HCT116 (cell line): ENCODE measurements at regions not wholly inside any gene's neighbourhood (a gene's known extent, or its start where the extent isn't known, plus 50 kb on each side); places are given as distances from the start of the nearest gene placed in this dataset.

ENCODE experiments used
- ATAC-seq: fragments of 200-7000 bp; cut with Tn5 transposase; 2 replicates; pipeline ENCODE4 v1.9.1; 2020; ENCODE audit warnings: mild to moderate bottlenecking, moderate library complexity
- BruUV-seq: library from RNA; stranded (reverse); fragments of 400-500 nt; replicated peaks from 2 replicates; lab custom pipeline; 2021; lab: Mats Ljungman, UMichigan
- CTCF ChIA-PET: fragments of 300-600 bp; sonication (Branson Sonifier 250); formaldehyde crosslinking; loops from one replicate; lab custom pipeline; 2021; ENCODE audit warnings: antibody characterized with exemption; lab: Charles Lee
- POLR2A ChIA-PET: fragments of 300-600, 350-600 bp; sonication (Branson Sonifier 250); formaldehyde crosslinking; loops from one replicate; lab custom pipeline; 2021; ENCODE audit warnings: antibody characterized with exemption; lab: Charles Lee
- RAD21 ChIA-PET, 2 experiments: fragments of 300-600 bp; sonication (Branson Sonifier 250); formaldehyde crosslinking; loops; one replicate each; lab custom pipeline; 2023; ENCODE audit warnings: low total read pairs in 2 of 2; ENCODE audit not compliant: uncharacterized antibody in 2 of 2, unreplicated experiment in 2 of 2, low non-redundant PET in 1 of 2; lab: Charles Lee
- DNase-seq: peaks from one replicate; pipeline ENCODE4 v3.0.0-alpha.2; 2010; ENCODE audit warnings: low read depth, low spot score
- H2AFZ ChIP-seq: fragments of 200-600 bp; shearing (Covaris generic), sonication (generic); 2 replicates; pipeline ENCODE4 v1.6.1; 2017; ENCODE audit warnings: low read depth, mixed run types, mixed read lengths, antibody characterized with exemption, low read length; ENCODE audit not compliant: poor library complexity, severe bottlenecking
- H3K27ac ChIP-seq: 2 replicates; pipeline ENCODE4 v1.5.1; 2012; ENCODE audit warnings: low read depth, low read length
- H3K27me3 ChIP-seq: fragments of 200-600 bp; sonication (generic); 2 replicates; pipeline ENCODE4 v1.6.1; 2016; ENCODE audit warnings: mixed run types, low read length, mixed read lengths; ENCODE audit not compliant: insufficient read depth
- H3K36me3 ChIP-seq, 2 experiments: fragments of 200-500 bp in 1 of 2; fragments of 200-600 bp in 1 of 2; sonication (Bioruptor generic) in 1 of 2; sonication (generic) in 1 of 2; 2 replicates each; pipeline versions ENCODE4 v1.5.1 to v1.6.1; 2014 to 2016; ENCODE audit warnings: low read length in 2 of 2, inconsistent platforms in 1 of 2, mixed read lengths in 1 of 2, mixed run types in 1 of 2; ENCODE audit not compliant: insufficient read depth in 2 of 2, control insufficient read depth in 1 of 2
- H3K4me1 ChIP-seq, 2 experiments: fragments of 200-600 bp in 1 of 2; sonication (generic) in 1 of 2; 2 replicates each; pipeline versions ENCODE4 v1.5.1 to v1.6.1; 2012 to 2017; ENCODE audit warnings: low read length in 2 of 2, inconsistent platforms in 1 of 2, mild to moderate bottlenecking in 1 of 2, mixed read lengths in 1 of 2, mixed run types in 1 of 2, moderate library complexity in 1 of 2; ENCODE audit not compliant: insufficient read depth in 2 of 2, control insufficient read depth in 1 of 2
- H3K4me2 ChIP-seq: fragments of 200-600 bp; sonication (generic); 2 replicates; pipeline ENCODE4 v1.6.1; 2017; ENCODE audit warnings: mixed run types, low read length, mixed read lengths
- H3K4me3 ChIP-seq, 2 experiments: fragments of 200-600 bp in 1 of 2; sonication (generic) in 1 of 2; replicated peaks in 1 of 2; 2 replicates each; pipeline ENCODE4 v1.5.1; 2011 to 2016; ENCODE audit warnings: low read length in 2 of 2, control low read depth in 1 of 2, low read depth in 1 of 2, mild to moderate bottlenecking in 1 of 2, mixed read lengths in 1 of 2, mixed run types in 1 of 2
- H3K79me2 ChIP-seq: fragments of 200-600 bp; sonication (generic); 2 replicates; pipeline ENCODE4 v1.6.1; 2017; ENCODE audit warnings: mild to moderate bottlenecking, mixed run types, low read length, moderate library complexity, mixed read lengths; ENCODE audit not compliant: insufficient read depth
- H3K9ac ChIP-seq: fragments of 200-600 bp; sonication (generic); 2 replicates; pipeline ENCODE4 v1.6.1; 2016; ENCODE audit warnings: low read length, mixed read lengths
- H3K9me2 ChIP-seq: fragments of 200-600 bp; sonication (generic), shearing (Covaris generic); 2 replicates; pipeline ENCODE4 v1.6.1; 2017; ENCODE audit warnings: mixed run types, mild to moderate bottlenecking, moderate library complexity; ENCODE audit not compliant: insufficient read depth
- H3K9me3 ChIP-seq, 2 experiments: fragments of 200-500 bp in 1 of 2; fragments of 200-600 bp in 1 of 2; sonication (Bioruptor generic) in 1 of 2; sonication (generic) in 1 of 2; 2 replicates each; pipeline ENCODE4 v1.6.1; 2014 to 2017; ENCODE audit warnings: low read length in 2 of 2, mixed read lengths in 2 of 2, inconsistent platforms in 1 of 2, low read depth in 1 of 2, mild to moderate bottlenecking in 1 of 2, mixed run types in 1 of 2, moderate library complexity in 1 of 2; ENCODE audit not compliant: control insufficient read depth in 1 of 2, insufficient read depth in 1 of 2
- H4K20me1 ChIP-seq: fragments of 200-600 bp; sonication (generic), shearing (Covaris generic); 2 replicates; pipeline ENCODE4 v1.6.1; 2017; ENCODE audit warnings: mixed run types, mild to moderate bottlenecking, moderate library complexity; ENCODE audit not compliant: insufficient read depth
- CBX3 ChIP-seq: IDR thresholded peaks from 2 replicates; pipeline ENCODE4 v1.6.1; 2012; ENCODE audit warnings: low read depth
- CEBPB ChIP-seq: IDR thresholded peaks from 2 replicates; pipeline ENCODE4 v1.6.1; 2012; ENCODE audit warnings: low read depth
- ELF1 ChIP-seq: IDR thresholded peaks from 2 replicates; pipeline ENCODE4 v1.6.1; 2012; ENCODE audit warnings: low read depth, borderline replicate concordance
- EZH2 ChIP-seq: fragments of 200-600 bp; sonication (generic); IDR thresholded peaks from 2 replicates; pipeline ENCODE4 v1.6.1; 2017; ENCODE audit warnings: antibody characterized with exemption, mixed run types
- EZH2phosphoT487 ChIP-seq: fragments of 200-600 bp; IDR thresholded peaks from 2 replicates; pipeline ENCODE4 v1.6.1; 2018; ENCODE audit warnings: antibody characterized with exemption, borderline replicate concordance
- FOSL1 ChIP-seq: IDR thresholded peaks from 2 replicates; pipeline ENCODE4 v1.6.1; 2012; ENCODE audit warnings: low read depth
- JUND ChIP-seq: IDR thresholded peaks from 2 replicates; pipeline ENCODE4 v1.6.1; 2012
- POLR2A ChIP-seq: IDR thresholded peaks from 2 replicates; pipeline ENCODE4 v1.7.0; 2011; ENCODE audit warnings: borderline replicate concordance; ENCODE audit not compliant: insufficient read depth, insufficient read length; ENCODE audit errors: extremely low read depth
- SIN3A ChIP-seq: IDR thresholded peaks from 2 replicates; pipeline ENCODE4 v1.6.1; 2012; ENCODE audit warnings: low read depth
- SRF ChIP-seq: IDR thresholded peaks from 2 replicates; pipeline ENCODE4 v1.6.1; 2012; ENCODE audit warnings: low read depth
- TCF7L2 ChIP-seq: IDR thresholded peaks from 2 replicates; pipeline ENCODE4 v1.7.0; 2011; ENCODE audit warnings: borderline replicate concordance, inconsistent platforms; ENCODE audit not compliant: insufficient read depth, insufficient read length; ENCODE audit errors: extremely low read depth
- YY1 ChIP-seq: IDR thresholded peaks from 2 replicates; pipeline ENCODE4 v1.6.1; 2011; ENCODE audit warnings: low read length, low read depth, moderate library complexity, mild to moderate bottlenecking; ENCODE audit not compliant: insufficient replicate concordance; ENCODE audit errors: extremely low read depth
- ZFX ChIP-seq: fragments of 450-650 bp; IDR thresholded peaks from 2 replicates; pipeline ENCODE4 v1.6.1; 2017
- intact Hi-C: fragments of 100-400 bp; cut with micrococcal nuclease; formaldehyde crosslinking; loops from 2 replicates; pipeline ENCODE4 v1.10.0; 2022
- TF ChIP-seq, protein P1 (sequence below): IDR thresholded peaks from 2 replicates; pipeline ENCODE4 v1.6.1; 2011; ENCODE audit warnings: mild to moderate bottlenecking, low read length, moderate library complexity; ENCODE audit not compliant: insufficient replicate concordance; ENCODE audit errors: extremely low read depth

GRCh38 chrX:2596555-2597255, 94.4 kb upstream of the CD99 start:
- no TSS peak for BruUV-seq
- ChIA-PET CTCF (no interaction called here), POLR2A (no interaction called here)
- Histone ChIP-seq H3K27ac (no peak overlapping the region), H3K9ac (no peak overlapping the region)
- ATAC-seq, result no peak
- TF ChIP-seq JUND (no peak), TCF7L2 (no peak), CBX3 (no peak), SRF (no peak)
- TF ChIP-seq, protein P1, sequence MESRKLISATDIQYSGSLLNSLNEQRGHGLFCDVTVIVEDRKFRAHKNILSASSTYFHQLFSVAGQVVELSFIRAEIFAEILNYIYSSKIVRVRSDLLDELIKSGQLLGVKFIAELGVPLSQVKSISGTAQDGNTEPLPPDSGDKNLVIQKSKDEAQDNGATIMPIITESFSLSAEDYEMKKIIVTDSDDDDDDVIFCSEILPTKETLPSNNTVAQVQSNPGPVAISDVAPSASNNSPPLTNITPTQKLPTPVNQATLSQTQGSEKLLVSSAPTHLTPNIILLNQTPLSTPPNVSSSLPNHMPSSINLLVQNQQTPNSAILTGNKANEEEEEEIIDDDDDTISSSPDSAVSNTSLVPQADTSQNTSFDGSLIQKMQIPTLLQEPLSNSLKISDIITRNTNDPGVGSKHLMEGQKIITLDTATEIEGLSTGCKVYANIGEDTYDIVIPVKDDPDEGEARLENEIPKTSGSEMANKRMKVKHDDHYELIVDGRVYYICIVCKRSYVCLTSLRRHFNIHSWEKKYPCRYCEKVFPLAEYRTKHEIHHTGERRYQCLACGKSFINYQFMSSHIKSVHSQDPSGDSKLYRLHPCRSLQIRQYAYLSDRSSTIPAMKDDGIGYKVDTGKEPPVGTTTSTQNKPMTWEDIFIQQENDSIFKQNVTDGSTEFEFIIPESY, result no peak
- TF ChIP-seq, all 23 proteins: peak for 0
- Histone ChIP-seq H3K4me3 (no peak overlapping the region), H3K4me2 (no peak overlapping the region), H3K9me2 (no peaks in the 10 kb centered on the region), H3K4me1 (peaks cover 9 to 33% of the 10 kb centered on the region in 2 experiments; a peak in 3 of 4 replicates), H3K27me3 (no peaks in the 10 kb centered on the region), H2AFZ (no peak overlapping the region), H4K20me1 (no peaks in the 10 kb centered on the region), H3K36me3 (no peaks in the 10 kb centered on the region), H3K9me3 (no peaks in the 10 kb centered on the region), H3K79me2 (no peaks in the 10 kb centered on the region)
- no peak for DNase-seq
- RAD21 ChIA-PET, result no interaction called here
- intact Hi-C loops, result loop anchor here (10.0 kb wide), 2 partner anchors 702 to 1142 kb away; partner anchors contain the start of gene ASMTL

DNA sequence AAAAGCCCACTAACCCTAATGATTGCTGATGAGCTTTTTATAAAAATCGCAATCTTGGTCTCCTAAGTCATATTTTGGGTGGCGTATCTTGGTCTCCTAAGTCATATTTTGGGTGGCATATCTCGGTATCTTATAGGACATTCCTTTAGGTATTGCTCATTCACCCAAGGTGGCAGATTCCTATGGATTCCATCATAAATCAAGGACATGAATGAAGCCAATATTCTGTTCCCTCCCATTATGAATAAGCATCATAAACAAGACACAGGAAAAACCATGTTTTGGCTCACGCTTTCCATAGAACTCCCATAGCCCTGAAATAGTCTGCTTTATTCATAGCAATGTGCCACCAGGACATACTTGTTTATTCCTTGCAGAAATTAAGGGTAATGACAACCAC, 95.0 kb upstream of the CD99 start:
- Histone ChIP-seq H3K4me3 (no peak overlapping the region), H3K36me3 (no peaks in the 10 kb centered on the region), H2AFZ (no peak overlapping the region), H3K9me3 (no peaks in the 10 kb centered on the region), H3K4me1 (peaks cover 10 to 33% of the 10 kb centered on the region in 2 experiments; a peak in 3 of 4 replicates), H3K4me2 (no peak overlapping the region), H4K20me1 (no peaks in the 10 kb centered on the region), H3K27ac (no peak overlapping the region), H3K9ac (no peak overlapping the region), H3K9me2 (no peaks in the 10 kb centered on the region), H3K79me2 (no peaks in the 10 kb centered on the region), H3K27me3 (no peaks in the 10 kb centered on the region)
- intact Hi-C loops, result loop anchor here (10.0 kb wide), 2 partner anchors 701 to 1141 kb away; partner anchors contain the start of gene ASMTL
- ChIA-PET RAD21 (no interaction called here), CTCF (no interaction called here), POLR2A (no interaction called here)
- BruUV-seq, result no TSS peak
- ATAC-seq, result no peak
- DNase-seq, result no peak
- TF ChIP-seq ZFX, result no peak
- no peak for TF ChIP-seq EZH2phosphoT487
- TF ChIP-seq EZH2, result no peak
- no peak for TF ChIP-seq CEBPB
- TF ChIP-seq SRF, result no peak
- no peak for TF ChIP-seq SIN3A
- TF ChIP-seq FOSL1, result no peak
- TF ChIP-seq YY1, result no peak
- TF ChIP-seq ELF1, result no peak
- TF ChIP-seq POLR2A, result no peak
- TF ChIP-seq, protein P1, result no peak
